OCI-LY1 (cell line): ENCODE measurements at regions not wholly inside any gene's neighbourhood (a gene's known extent, or its start where the extent isn't known, plus 50 kb on each side); places are given as distances from the start of the nearest gene placed in this dataset.

Experiments used
- H2AFZ ChIP-seq: fragments of 200-600 bp; sonication (generic), shearing (Covaris generic); 2 replicates; pipeline ENCODE4 v1.6.0; 2014; ENCODE audit warnings: antibody characterized with exemption, mild to moderate bottlenecking, low read length
- H3F3A ChIP-seq: fragments of 200-600 bp; sonication (generic), shearing (Covaris generic); 2 replicates; pipeline ENCODE4 v1.6.0; 2014; ENCODE audit warnings: mild to moderate bottlenecking, antibody characterized with exemption, low read length, moderate library complexity; ENCODE audit not compliant: insufficient read depth
- H3K27ac ChIP-seq: fragments of 200-600 bp; sonication (generic); 2 replicates; pipeline ENCODE4 v1.5.1; 2014; ENCODE audit warnings: low read length, mixed run types, mild to moderate bottlenecking, low read depth; ENCODE audit not compliant: poor library complexity, severe bottlenecking
- H3K27me3 ChIP-seq: fragments of 200-600 bp; sonication (generic); 2 replicates; pipeline ENCODE4 v1.6.0; 2014; ENCODE audit warnings: antibody characterized with exemption, mild to moderate bottlenecking, low read length, moderate library complexity; ENCODE audit not compliant: insufficient read depth
- H3K36me3 ChIP-seq: fragments of 200-600 bp; sonication (generic); 2 replicates; pipeline ENCODE4 v1.6.1; 2014; ENCODE audit warnings: mild to moderate bottlenecking, antibody characterized with exemption, low read length, moderate library complexity, mixed read lengths; ENCODE audit not compliant: insufficient read depth
- H3K4me1 ChIP-seq: fragments of 200-600 bp; sonication (generic); 2 replicates; pipeline ENCODE4 v1.5.1; 2014; ENCODE audit warnings: mild to moderate bottlenecking, low read length, moderate library complexity; ENCODE audit not compliant: insufficient read depth, severe bottlenecking
- H3K4me2 ChIP-seq: fragments of 200-600 bp; sonication (generic), shearing (Covaris generic); 2 replicates; pipeline ENCODE4 v1.6.1; 2014; ENCODE audit warnings: low read length
- H3K4me3 ChIP-seq: fragments of 200-600 bp; sonication (generic); 2 replicates; pipeline ENCODE4 v1.5.1; 2014; ENCODE audit warnings: low read length, low read depth, mild to moderate bottlenecking, mixed read lengths; ENCODE audit not compliant: poor library complexity, severe bottlenecking
- H3K79me2 ChIP-seq: fragments of 200-600 bp; shearing (Covaris generic); 2 replicates; pipeline ENCODE4 v1.6.1; 2016; ENCODE audit warnings: mixed run types, low read length, mixed read lengths; ENCODE audit not compliant: insufficient read depth
- H3K9ac ChIP-seq: fragments of 200-600 bp; sonication (generic), shearing (Covaris generic); 2 replicates; pipeline ENCODE4 v1.6.1; 2014; ENCODE audit warnings: mild to moderate bottlenecking, low read length, mixed read lengths
- H3K9me2 ChIP-seq: fragments of 200-600 bp; sonication (generic), shearing (Covaris generic); 2 replicates; pipeline ENCODE4 v1.6.1; 2014; ENCODE audit warnings: low read depth, mild to moderate bottlenecking, low read length, mixed read lengths
- H3K9me3 ChIP-seq: fragments of 200-600 bp; shearing (Covaris generic); 2 replicates; pipeline ENCODE4 v1.6.1; 2014; ENCODE audit warnings: low read length, mixed read lengths
- H4K20me1 ChIP-seq: fragments of 200-600 bp; sonication (generic), shearing (Covaris generic); 2 replicates; pipeline ENCODE4 v1.6.0; 2016; ENCODE audit warnings: mild to moderate bottlenecking, low read length; ENCODE audit not compliant: insufficient read depth
- EZH2 ChIP-seq: fragments of 200-600 bp; sonication (generic), shearing (Covaris generic); IDR thresholded peaks from 2 replicates; pipeline ENCODE4 v1.8.0; 2017; ENCODE audit warnings: borderline replicate concordance, mixed run types, mild to moderate bottlenecking, antibody characterized with exemption, low read length, moderate library complexity, mixed read lengths
- TF ChIP-seq, protein P1 (sequence below): fragments of 200-600 bp; sonication (generic), shearing (Covaris generic); IDR thresholded peaks from 2 replicates; pipeline ENCODE4 v1.5.1; 2017; ENCODE audit warnings: mild to moderate bottlenecking, antibody characterized with exemption, low read length, moderate library complexity, mixed read lengths

DNA sequence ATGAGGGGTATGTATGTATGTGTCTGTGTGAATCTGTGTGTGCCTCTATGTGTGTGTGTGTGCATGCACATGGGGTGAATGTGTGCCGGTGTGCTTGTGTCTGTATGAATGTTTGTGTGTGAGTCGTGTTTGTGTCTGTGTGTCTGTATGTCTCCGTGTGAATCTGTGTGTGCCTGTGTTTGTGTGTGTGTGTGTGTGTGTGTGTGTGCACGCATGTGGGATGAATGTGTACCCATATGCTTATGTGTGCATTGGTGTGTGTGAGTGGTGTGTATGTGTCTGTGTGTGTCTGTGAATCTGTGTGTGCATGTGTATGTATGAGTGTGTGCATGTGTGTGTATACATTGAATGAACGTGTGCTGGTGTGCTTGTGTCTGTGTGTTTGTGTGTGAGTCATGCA, 88.9 kb downstream of the MATN1 start:
- Histone ChIP-seq H4K20me1 (no peaks in the 10 kb centered on the region), H2AFZ (no peak overlapping the region), H3K9me2 (no peaks in the 10 kb centered on the region), H3K79me2 (no peaks in the 10 kb centered on the region), H3K27me3 (0 out of 2 replicates have a peak, but pooled peaks cover 6% of the 10 kb centered on the region), H3K4me2 (no peak overlapping the region), H3F3A (no peaks in the 10 kb centered on the region), H3K27ac (no peak overlapping the region), H3K9me3 (no peaks in the 10 kb centered on the region), H3K4me1 (no peaks in the 10 kb centered on the region), H3K9ac (no peak overlapping the region), H3K4me3 (no peak overlapping the region), H3K36me3 (no peaks in the 10 kb centered on the region)
- TF ChIP-seq EZH2, result no peak
- TF ChIP-seq, protein P1, sequence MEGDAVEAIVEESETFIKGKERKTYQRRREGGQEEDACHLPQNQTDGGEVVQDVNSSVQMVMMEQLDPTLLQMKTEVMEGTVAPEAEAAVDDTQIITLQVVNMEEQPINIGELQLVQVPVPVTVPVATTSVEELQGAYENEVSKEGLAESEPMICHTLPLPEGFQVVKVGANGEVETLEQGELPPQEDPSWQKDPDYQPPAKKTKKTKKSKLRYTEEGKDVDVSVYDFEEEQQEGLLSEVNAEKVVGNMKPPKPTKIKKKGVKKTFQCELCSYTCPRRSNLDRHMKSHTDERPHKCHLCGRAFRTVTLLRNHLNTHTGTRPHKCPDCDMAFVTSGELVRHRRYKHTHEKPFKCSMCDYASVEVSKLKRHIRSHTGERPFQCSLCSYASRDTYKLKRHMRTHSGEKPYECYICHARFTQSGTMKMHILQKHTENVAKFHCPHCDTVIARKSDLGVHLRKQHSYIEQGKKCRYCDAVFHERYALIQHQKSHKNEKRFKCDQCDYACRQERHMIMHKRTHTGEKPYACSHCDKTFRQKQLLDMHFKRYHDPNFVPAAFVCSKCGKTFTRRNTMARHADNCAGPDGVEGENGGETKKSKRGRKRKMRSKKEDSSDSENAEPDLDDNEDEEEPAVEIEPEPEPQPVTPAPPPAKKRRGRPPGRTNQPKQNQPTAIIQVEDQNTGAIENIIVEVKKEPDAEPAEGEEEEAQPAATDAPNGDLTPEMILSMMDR, result no peak

DNA sequence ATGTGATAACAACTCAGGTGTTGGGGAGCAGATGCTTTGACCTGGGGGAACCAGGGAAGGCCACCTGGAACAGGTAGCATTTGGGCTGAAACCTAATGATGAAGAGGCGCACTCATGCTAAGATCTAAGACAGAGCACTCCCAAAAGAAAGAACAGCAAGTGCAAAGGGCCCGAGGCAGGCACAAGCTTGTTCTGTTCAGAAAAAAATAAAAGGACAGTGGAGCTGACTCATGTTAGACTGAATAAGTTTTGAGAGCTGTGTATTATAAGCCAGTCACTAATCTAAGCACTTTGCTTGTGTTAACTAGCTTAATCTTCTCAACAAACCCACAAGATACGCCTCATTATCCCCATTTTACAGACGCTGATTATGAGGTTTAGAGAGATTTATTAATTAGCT, 90.1 kb downstream of the MATN1 start:
- Histone ChIP-seq H3K79me2 (no peaks in the 10 kb centered on the region), H3K27me3 (0 out of 2 replicates have a peak, but pooled peaks cover 6% of the 10 kb centered on the region), H3K4me2 (no peak overlapping the region), H3K9me3 (no peaks in the 10 kb centered on the region), H3K9ac (no peak overlapping the region), H3K4me1 (no peaks in the 10 kb centered on the region), H2AFZ (no peak overlapping the region), H3K36me3 (no peaks in the 10 kb centered on the region), H3K9me2 (no peaks in the 10 kb centered on the region), H3F3A (no peaks in the 10 kb centered on the region), H3K27ac (no peak overlapping the region), H4K20me1 (no peaks in the 10 kb centered on the region), H3K4me3 (no peak overlapping the region)
- TF ChIP-seq EZH2, result no peak
- TF ChIP-seq, protein P1, result no peak

DNA sequence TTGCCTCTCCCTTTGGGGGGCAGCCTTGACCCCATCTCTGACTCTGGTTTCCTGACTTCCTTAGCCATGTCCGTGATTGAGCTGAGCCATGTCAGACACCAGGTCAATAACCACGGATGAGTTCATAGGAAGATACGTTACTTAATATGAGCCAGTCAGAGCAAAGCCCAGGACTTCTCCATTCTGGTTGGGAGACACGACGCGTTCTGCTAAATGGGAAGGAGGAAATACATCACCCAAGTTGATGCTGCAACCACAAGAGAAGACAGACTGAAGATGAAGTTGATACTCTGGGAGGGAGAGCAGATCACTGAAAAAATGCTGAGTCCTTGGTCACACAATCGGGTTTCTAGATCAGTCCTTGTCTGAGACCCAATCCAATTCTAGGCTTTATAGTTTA, 90.9 kb downstream of the MATN1 start:
- Histone ChIP-seq H4K20me1 (no peaks in the 10 kb centered on the region), H3K79me2 (no peaks in the 10 kb centered on the region), H3K9me3 (no peaks in the 10 kb centered on the region), H3K4me1 (no peaks in the 10 kb centered on the region), H3K9ac (no peak overlapping the region), H3K4me3 (no peak overlapping the region), H3K36me3 (no peaks in the 10 kb centered on the region), H3K27me3 (0 out of 2 replicates have a peak, but pooled peaks cover 6% of the 10 kb centered on the region), H3K4me2 (no peak overlapping the region), H2AFZ (no peak overlapping the region), H3K27ac (no peak overlapping the region), H3K9me2 (no peaks in the 10 kb centered on the region), H3F3A (no peaks in the 10 kb centered on the region)
- no peak for TF ChIP-seq EZH2
- TF ChIP-seq, protein P1, result no peak
